ENCODE measurements at regions not wholly inside any gene's neighbourhood (a gene's known extent, or its start where the extent isn't known, plus 50 kb on each side); places are given as distances from the start of the nearest gene placed in this dataset.

DNA sequence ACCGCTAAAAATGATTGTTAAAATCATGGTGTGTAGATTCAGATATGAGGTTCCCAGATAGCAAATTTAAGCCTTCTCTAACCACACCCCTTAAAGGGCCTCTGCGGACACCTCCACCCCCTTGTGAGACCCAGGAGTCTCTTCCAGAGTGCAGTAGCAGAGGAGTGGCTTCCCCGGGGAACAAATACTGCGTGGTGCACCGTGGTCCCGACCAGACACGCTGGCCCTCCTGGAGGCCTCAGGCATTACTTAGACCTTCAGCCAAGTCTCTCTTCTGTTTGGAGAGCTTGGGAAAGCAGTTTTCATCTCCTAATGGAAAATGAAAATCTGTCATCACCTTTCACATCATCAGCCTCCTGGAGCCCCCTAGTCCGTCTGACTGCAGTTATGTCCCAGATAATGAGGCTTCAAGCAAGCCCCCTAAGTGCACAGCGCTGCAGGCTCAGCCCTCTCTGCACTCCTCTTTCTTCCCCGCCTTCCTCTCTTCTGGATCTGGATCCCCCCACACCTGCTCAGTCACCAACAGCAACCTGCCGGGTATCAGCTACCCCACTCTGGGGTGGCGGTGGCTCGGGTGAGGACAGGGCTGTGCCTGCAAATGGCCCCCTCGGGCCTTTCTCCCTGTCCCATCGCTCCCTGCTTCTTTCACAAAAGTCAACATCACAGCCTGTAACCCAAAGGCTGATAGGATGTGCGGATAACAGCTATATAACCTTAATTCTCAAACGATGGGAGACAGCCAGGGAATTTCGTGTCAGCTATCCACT is 58.8 kb upstream of the TAGAP start:
- DNase-seq (ENCODE audit: low read depth) (no peak), FAIRE-seq (no peak)
- no peak for TF ChIP-seq CTCF (IDR thresholded peaks at IDR 0.05; ENCODE audit: insufficient read depth, low read length, severe bottlenecking)
- H3K4me3 ChIP-seq (ENCODE audit: low read depth, low read length), result no peak overlapping the region
- no peaks in the 10 kb centered on the region for H3K36me3 ChIP-seq (ENCODE audit: control insufficient read depth, insufficient read depth, low read length)
- H3K27me3 ChIP-seq (ENCODE audit: control insufficient read depth, insufficient read depth, low read length), result no peaks in the 10 kb centered on the region

- FAIRE-seq (no peak), DNase-seq (ENCODE audit: low read depth) (no peak)
- no peaks in the 10 kb centered on the region for H3K27me3 ChIP-seq (ENCODE audit: control insufficient read depth, insufficient read depth, low read length)
- H3K36me3 ChIP-seq (ENCODE audit: control insufficient read depth, insufficient read depth, low read length), result no peaks in the 10 kb centered on the region
- no peak overlapping the region for H3K4me3 ChIP-seq (ENCODE audit: low read depth, low read length)
- TF ChIP-seq CTCF (IDR thresholded peaks at IDR 0.05; ENCODE audit: insufficient read depth, low read length, severe bottlenecking), result no peak
Observed at GRCh38 chr6:159102373-159103160, 57.8 kb upstream of the TAGAP start.

GRCh38 chr6:159101656-159102055 is 56.9 kb upstream of the TAGAP start:
- DNase-seq (ENCODE audit: low read depth) (no peak), FAIRE-seq (no peak)
- no peak for TF ChIP-seq CTCF (IDR thresholded peaks at IDR 0.05; ENCODE audit: insufficient read depth, low read length, severe bottlenecking)
- no peaks in the 10 kb centered on the region for H3K36me3 ChIP-seq (ENCODE audit: control insufficient read depth, insufficient read depth, low read length)
- no peaks in the 10 kb centered on the region for H3K27me3 ChIP-seq (ENCODE audit: control insufficient read depth, insufficient read depth, low read length)
- no peak overlapping the region for H3K4me3 ChIP-seq (ENCODE audit: low read depth, low read length)

GRCh38 chr6:159100395-159101182 is 55.8 kb upstream of the TAGAP start:
- H3K27me3 ChIP-seq (ENCODE audit: control insufficient read depth, insufficient read depth, low read length), result no peaks in the 10 kb centered on the region
- DNase-seq (ENCODE audit: low read depth) (no peak), FAIRE-seq (peak; percentile 64)
- no peak overlapping the region for H3K4me3 ChIP-seq (ENCODE audit: low read depth, low read length)
- H3K36me3 ChIP-seq (ENCODE audit: control insufficient read depth, insufficient read depth, low read length), result no peaks in the 10 kb centered on the region
- no peak for TF ChIP-seq CTCF (IDR thresholded peaks at IDR 0.05; ENCODE audit: insufficient read depth, low read length, severe bottlenecking)

DNA sequence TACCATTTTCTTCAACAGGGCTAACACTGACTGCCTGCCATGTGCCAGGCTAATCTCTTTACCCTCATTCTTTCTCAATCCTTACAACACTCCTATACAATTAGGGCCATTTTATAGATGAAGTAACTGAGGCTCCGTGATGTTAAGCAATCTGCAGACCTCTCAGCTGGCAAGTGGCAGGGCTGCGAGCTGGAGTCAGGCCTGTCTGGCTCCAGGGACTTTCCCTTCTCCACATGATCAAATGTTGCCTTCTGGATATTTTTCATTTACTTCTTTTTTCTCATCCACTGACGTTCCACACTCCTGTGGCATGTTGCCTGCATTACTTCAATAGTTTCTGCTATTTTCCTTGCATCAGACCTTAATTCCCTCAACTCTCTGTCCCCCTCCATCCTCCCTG is 55.2 kb upstream of the TAGAP start:
- TF ChIP-seq CTCF (IDR thresholded peaks at IDR 0.05; ENCODE audit: insufficient read depth, low read length, severe bottlenecking), result no peak
- no peaks in the 10 kb centered on the region for H3K36me3 ChIP-seq (ENCODE audit: control insufficient read depth, insufficient read depth, low read length)
- FAIRE-seq (no peak), DNase-seq (ENCODE audit: low read depth) (no peak)
- no peaks in the 10 kb centered on the region for H3K27me3 ChIP-seq (ENCODE audit: control insufficient read depth, insufficient read depth, low read length)
- no peak overlapping the region for H3K4me3 ChIP-seq (ENCODE audit: low read depth, low read length)
